ENCODE measurements at regions not wholly inside any gene's neighbourhood (a gene's known extent, or its start where the extent isn't known, plus 50 kb on each side); places are given as distances from the start of the nearest gene placed in this dataset.
A peak's percentile ranks its signal among the peaks of the same experiment; 100 is the strongest.

DNA sequence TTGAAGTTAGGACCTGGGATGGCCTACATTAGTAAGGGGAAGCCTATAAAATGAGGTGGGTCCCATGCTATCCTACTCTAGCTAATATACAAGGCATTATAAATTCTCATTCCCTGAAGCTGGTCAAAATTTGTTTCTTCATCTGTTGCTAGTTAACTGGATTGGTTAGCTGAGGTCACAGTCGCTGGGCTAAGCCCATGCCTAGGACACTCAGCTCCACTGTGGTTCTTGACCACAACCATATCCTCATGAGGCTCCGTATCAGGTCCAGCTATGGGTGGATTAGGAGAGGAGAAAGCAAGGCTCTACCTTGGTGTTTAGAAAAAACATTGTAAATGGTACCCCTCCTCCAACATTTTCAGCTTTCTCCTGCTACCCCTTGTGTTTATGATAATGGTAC lies 52.8 kb upstream of the RAI14 start:
- in situ Hi-C loops (cut with MboI), result no loop called here

More for the DNA sequence above, 52.8 kb upstream of the RAI14 start:
- Histone ChIP-seq H3K79me2 (ENCODE audit: control insufficient read depth, insufficient read depth, low read length) (no peaks in the 10 kb centered on the region), H3K4me2 (ENCODE audit: insufficient read depth, low read length) (no peak overlapping the region), H3K4me3 (no peak overlapping the region), H3K4me1 (replicated peaks in 1 of 2; ENCODE audit: control insufficient read depth in 2 of 2, insufficient read depth in 2 of 2, low read length in 2 of 2) (peaks cover 0 to 5% of the 10 kb centered on the region in 2 experiments; a peak in 2 of 5 replicates), H3K36me3 (ENCODE audit: control insufficient read depth, insufficient read depth, low read length) (no peaks in the 10 kb centered on the region), H4K20me1 (replicated peaks; ENCODE audit: control insufficient read depth, insufficient read depth, low read length) (no peaks in the 10 kb centered on the region), H3K9ac (ENCODE audit: insufficient read depth in 1 of 2, low read depth in 2 of 2, low read length in 2 of 2) (no peak overlapping the region), H3K27me3 (ENCODE audit: control insufficient read depth in 2 of 2, insufficient read depth in 2 of 2, low read length in 2 of 2) (peaks cover 0 to 4% of the 10 kb centered on the region in 2 experiments; a peak in 2 of 5 replicates), H2AFZ (ENCODE audit: low read depth, low read length) (no peak overlapping the region), H3K9me3 (replicated peaks; ENCODE audit: control insufficient read depth, insufficient read depth, low read depth, low read length) (no peaks in the 10 kb centered on the region), H3K9me1 (ENCODE audit: control insufficient read depth, insufficient read depth, low read length) (no peaks in the 10 kb centered on the region), H3K27ac (ENCODE audit: extremely low read depth, low read depth, low read length) (no peak overlapping the region)
- ATAC-seq (no peak), DNase-seq (ENCODE audit: extremely low read depth in 1 of 4, low spot score in 3 of 4) (no peak), FAIRE-seq (no peak)
- TF ChIP-seq ZSCAN29 (IDR thresholded peaks at IDR 0.05), result no peak
- TF ChIP-seq, protein P1, sequence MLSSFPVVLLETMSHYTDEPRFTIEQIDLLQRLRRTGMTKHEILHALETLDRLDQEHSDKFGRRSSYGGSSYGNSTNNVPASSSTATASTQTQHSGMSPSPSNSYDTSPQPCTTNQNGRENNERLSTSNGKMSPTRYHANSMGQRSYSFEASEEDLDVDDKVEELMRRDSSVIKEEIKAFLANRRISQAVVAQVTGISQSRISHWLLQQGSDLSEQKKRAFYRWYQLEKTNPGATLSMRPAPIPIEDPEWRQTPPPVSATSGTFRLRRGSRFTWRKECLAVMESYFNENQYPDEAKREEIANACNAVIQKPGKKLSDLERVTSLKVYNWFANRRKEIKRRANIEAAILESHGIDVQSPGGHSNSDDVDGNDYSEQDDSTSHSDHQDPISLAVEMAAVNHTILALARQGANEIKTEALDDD (IDR thresholded peaks at IDR 0.05), result peak; percentile 45; the same call in 1 of the 2 replicates
- TF ChIP-seq, protein P2, sequence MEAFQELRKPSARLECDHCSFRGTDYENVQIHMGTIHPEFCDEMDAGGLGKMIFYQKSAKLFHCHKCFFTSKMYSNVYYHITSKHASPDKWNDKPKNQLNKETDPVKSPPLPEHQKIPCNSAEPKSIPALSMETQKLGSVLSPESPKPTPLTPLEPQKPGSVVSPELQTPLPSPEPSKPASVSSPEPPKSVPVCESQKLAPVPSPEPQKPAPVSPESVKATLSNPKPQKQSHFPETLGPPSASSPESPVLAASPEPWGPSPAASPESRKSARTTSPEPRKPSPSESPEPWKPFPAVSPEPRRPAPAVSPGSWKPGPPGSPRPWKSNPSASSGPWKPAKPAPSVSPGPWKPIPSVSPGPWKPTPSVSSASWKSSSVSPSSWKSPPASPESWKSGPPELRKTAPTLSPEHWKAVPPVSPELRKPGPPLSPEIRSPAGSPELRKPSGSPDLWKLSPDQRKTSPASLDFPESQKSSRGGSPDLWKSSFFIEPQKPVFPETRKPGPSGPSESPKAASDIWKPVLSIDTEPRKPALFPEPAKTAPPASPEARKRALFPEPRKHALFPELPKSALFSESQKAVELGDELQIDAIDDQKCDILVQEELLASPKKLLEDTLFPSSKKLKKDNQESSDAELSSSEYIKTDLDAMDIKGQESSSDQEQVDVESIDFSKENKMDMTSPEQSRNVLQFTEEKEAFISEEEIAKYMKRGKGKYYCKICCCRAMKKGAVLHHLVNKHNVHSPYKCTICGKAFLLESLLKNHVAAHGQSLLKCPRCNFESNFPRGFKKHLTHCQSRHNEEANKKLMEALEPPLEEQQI (IDR thresholded peaks at IDR 0.05), result no peak
- no peak for TF ChIP-seq SNRNP70 (optimal IDR thresholded peaks at IDR 0.05; ENCODE audit: low read depth, low read length)
- no peak for TF ChIP-seq ZKSCAN8 (CRISPR knock-in tag; IDR thresholded peaks at IDR 0.05)
- TF ChIP-seq SPI1 (IDR thresholded peaks at IDR 0.05; ENCODE audit: borderline replicate concordance, low read depth, low read length), result no peak
- BruUV-seq (replicated peaks), result no TSS peak
- ChIA-PET CTCF (ENCODE audit: low intra/inter-chr PET ratio) (no interaction called here), POLR2A (interaction anchor here (0.6 to 4.9 kb wide), 4 partner anchors 13 to 311 kb away, joined by 3 to 25 read pairs (median 3); no protein-coding TSS in a partner anchor)
- intact Hi-C loops (cut with micrococcal nuclease), result no loop called here
- WGBS (ENCODE audit: insufficient coverage, low coverage, missing lambda C conversion rate), result 33% methylated on average over 2 of the region's 2 CpGs

Measured in K562 (cell line).